HEK293 (cell line): ENCODE measurements at regions not wholly inside any gene's neighbourhood (a gene's known extent, or its start where the extent isn't known, plus 50 kb on each side); places are given as distances from the start of the nearest gene placed in this dataset.

Experiments used
- CTCF ChIA-PET: fragments of 350-600 bp; formaldehyde crosslinking; extraction: SDS; loops from one replicate; lab custom pipeline; 2021; ENCODE audit warnings: antibody characterized with exemption; lab: Yijun Ruan, JAX
- POLR2A ChIA-PET: fragments of 300-600 bp; formaldehyde crosslinking; extraction: SDS; loops from one replicate; lab custom pipeline; 2020; ENCODE audit warnings: antibody characterized with exemption, inconsistent platforms; lab: Yijun Ruan, JAX
- H3K27ac ChIP-seq: fragments of 200-500 bp; sonication (Bioruptor generic); 2 replicates; pipeline ENCODE4 v1.5.1; 2014; ENCODE audit warnings: low read depth, low read length, control low read depth, inconsistent platforms; ENCODE audit errors: extremely low read depth
- H3K36me3 ChIP-seq, 2 experiments: fragments of 200-500 bp in 1 of 2; sonication (Bioruptor generic) in 1 of 2; 1 replicate in 1 of 2; 2 replicates in 1 of 2; pipeline ENCODE4 v1.5.1; 2014 to 2017; ENCODE audit warnings: inconsistent platforms in 2 of 2, low read length in 2 of 2; ENCODE audit not compliant: control insufficient read depth in 2 of 2, insufficient read depth in 1 of 2
- H3K4me1 ChIP-seq: fragments of 200-500 bp; sonication (Bioruptor generic); 2 replicates; pipeline ENCODE4 v1.5.1; 2014; ENCODE audit warnings: mild to moderate bottlenecking, low read length, inconsistent platforms; ENCODE audit not compliant: control insufficient read depth, insufficient read depth
- H3K4me3 ChIP-seq: 2 replicates; pipeline ENCODE4 v1.5.1; 2011; ENCODE audit warnings: low read depth, mild to moderate bottlenecking, control low read depth, low read length, moderate library complexity
- H3K9me3 ChIP-seq: fragments of 200-500 bp; sonication (Bioruptor generic); 2 replicates; pipeline ENCODE4 v1.5.1; 2014; ENCODE audit warnings: low read depth, low read length, inconsistent platforms; ENCODE audit not compliant: control insufficient read depth, insufficient read depth
- CTCF ChIP-seq: fragments of 450-650 bp; formaldehyde crosslinking; IDR thresholded peaks from 2 replicates; pipeline ENCODE4 v1.5.1; 2016; ENCODE audit warnings: missing biosample characterization, missing genetic modification characterization
- KLF17 ChIP-seq: fragments of 450-650 bp; formaldehyde crosslinking; IDR thresholded peaks from 2 replicates; pipeline ENCODE4 v1.5.1; 2016; ENCODE audit warnings: missing biosample characterization, missing genetic modification characterization
- PATZ1 ChIP-seq: fragments of 450-650 bp; formaldehyde crosslinking; IDR thresholded peaks from 2 replicates; pipeline ENCODE4 v1.5.1; 2016; ENCODE audit warnings: missing biosample characterization, missing genetic modification characterization
- PRDM10 ChIP-seq: fragments of 450-650 bp; formaldehyde crosslinking; IDR thresholded peaks from 2 replicates; pipeline ENCODE4 v1.5.1; 2016; ENCODE audit warnings: missing biosample characterization, missing genetic modification characterization
- ZBTB21 ChIP-seq: fragments of 450-650 bp; formaldehyde crosslinking; IDR thresholded peaks from 2 replicates; pipeline ENCODE4 v1.5.1; 2017; ENCODE audit warnings: missing biosample characterization, missing genetic modification characterization
- ZNF140 ChIP-seq: fragments of 450-650 bp; formaldehyde crosslinking; IDR thresholded peaks from 2 replicates; pipeline ENCODE4 v1.5.1; 2016; ENCODE audit warnings: missing biosample characterization, missing genetic modification characterization
- ZNF211 ChIP-seq: fragments of 450-650 bp; formaldehyde crosslinking; IDR thresholded peaks from 2 replicates; pipeline ENCODE4 v1.5.1; 2016; ENCODE audit warnings: low read depth, missing biosample characterization, missing genetic modification characterization
- ZNF214 ChIP-seq: fragments of 450-650 bp; formaldehyde crosslinking; IDR thresholded peaks from 2 replicates; pipeline ENCODE4 v1.5.1; 2017; ENCODE audit warnings: missing biosample characterization, mild to moderate bottlenecking, missing genetic modification characterization, borderline replicate concordance
- ZNF324 ChIP-seq: fragments of 450-650 bp; formaldehyde crosslinking; IDR thresholded peaks from 2 replicates; pipeline ENCODE4 v1.5.1; 2016; ENCODE audit warnings: missing biosample characterization, missing genetic modification characterization
- ZNF354C ChIP-seq: fragments of 450-650 bp; formaldehyde crosslinking; IDR thresholded peaks from 2 replicates; pipeline ENCODE4 v1.5.1; 2016; ENCODE audit warnings: missing biosample characterization, missing genetic modification characterization, low read depth, borderline replicate concordance
- ZNF391 ChIP-seq: fragments of 450-650 bp; formaldehyde crosslinking; IDR thresholded peaks from 2 replicates; pipeline ENCODE4 v1.5.1; 2016; ENCODE audit warnings: low read depth, missing biosample characterization, missing genetic modification characterization, borderline replicate concordance
- ZNF488 ChIP-seq: fragments of 450-650 bp; formaldehyde crosslinking; IDR thresholded peaks from 2 replicates; pipeline ENCODE4 v1.5.1; 2016; ENCODE audit warnings: missing biosample characterization, missing genetic modification characterization
- ZNF510 ChIP-seq: fragments of 450-650 bp; formaldehyde crosslinking; IDR thresholded peaks from 2 replicates; pipeline ENCODE4 v1.5.1; 2018; ENCODE audit warnings: mild to moderate bottlenecking, missing genetic modification characterization, missing biosample characterization; ENCODE audit not compliant: insufficient replicate concordance
- ZNF518A ChIP-seq: fragments of 450-650 bp; formaldehyde crosslinking; conservative IDR thresholded peaks from 2 replicates; pipeline ENCODE4 v1.5.1; 2016; ENCODE audit warnings: low read depth, missing biosample characterization, missing genetic modification characterization
- ZNF629 ChIP-seq: fragments of 450-650 bp; formaldehyde crosslinking; IDR thresholded peaks from 2 replicates; pipeline ENCODE4 v1.5.1; 2017; ENCODE audit warnings: missing biosample characterization, missing genetic modification characterization
- ZSCAN16 ChIP-seq: fragments of 450-650 bp; formaldehyde crosslinking; IDR thresholded peaks from 2 replicates; pipeline ENCODE4 v1.5.1; 2016; ENCODE audit warnings: missing biosample characterization, missing genetic modification characterization
- ZSCAN18 ChIP-seq: fragments of 450-650 bp; formaldehyde crosslinking; IDR thresholded peaks from 2 replicates; pipeline ENCODE4 v1.5.1; 2016; ENCODE audit warnings: missing biosample characterization, missing genetic modification characterization

GRCh38 chr5:103407402-103407801 lies 148.8 kb downstream of the MACIR start (continued):
- TF ChIP-seq PATZ1 (tag by site-specific recombination) (no peak), CTCF (tag by site-specific recombination) (no peak), ZBTB21 (tag by site-specific recombination) (no peak), KLF17 (no peak), ZSCAN18 (no peak), ZNF211 (no peak), ZNF510 (tag by site-specific recombination) (no peak)

GRCh38 chr5:103404483-103404882 lies 145.9 kb downstream of the MACIR start:
- no peaks in the 10 kb centered on the region for H3K9me3 ChIP-seq
- no peaks in the 10 kb centered on the region for H3K36me3 ChIP-seq
- POLR2A ChIA-PET = no interaction called here
- CTCF ChIA-PET = interaction anchor here (0.7 to 0.9 kb wide), 2 partner anchors 29 to 868 kb away, joined by 3 read pairs; no protein-coding TSS in a partner anchor
- H3K27ac ChIP-seq = no peak overlapping the region
- H3K4me1 ChIP-seq = no peaks in the 10 kb centered on the region
- no peak overlapping the region for H3K4me3 ChIP-seq
- TF ChIP-seq ZSCAN16 (no peak), ZNF629 (no peak), PRDM10 (no peak), ZNF214 (no peak), ZNF140 (tag by site-specific recombination) (no peak), ZNF488 (no peak), ZNF518A (tag by site-specific recombination) (no peak), ZNF391 (tag by site-specific recombination) (no peak), CTCF (tag by site-specific recombination) (no peak), ZNF354C (tag by site-specific recombination) (no peak), ZNF324 (no peak)
